Endothelial cell of umbilical vein (primary cell): ENCODE measurements at regions not wholly inside any gene's neighbourhood (a gene's known extent, or its start where the extent isn't known, plus 50 kb on each side); places are given as distances from the start of the nearest gene placed in this dataset.

Experiments
- BruUV-seq: library from RNA; stranded (reverse); fragments of 400-500 nt; replicated peaks from 2 replicates; lab custom pipeline; 2021; lab: Mats Ljungman, UMichigan
- CTCF ChIA-PET: fragments of 300-600, 350-600 bp; sonication (Branson Sonifier 250); formaldehyde crosslinking; loops from one replicate; lab custom pipeline; 2021; ENCODE audit warnings: antibody characterized with exemption, inconsistent platforms; lab: Charles Lee
- POLR2A ChIA-PET: fragments of 300-600, 350-600 bp; sonication (Branson Sonifier 250); formaldehyde crosslinking; loops from one replicate; lab custom pipeline; 2021; ENCODE audit warnings: antibody characterized with exemption, inconsistent platforms; lab: Charles Lee
- DNase-seq: peaks from one replicate; pipeline ENCODE4 v3.0.0-alpha.2; 2011; ENCODE audit warnings: low read depth, low spot score
- FAIRE-seq: peaks from 2 replicates; lab custom pipeline; 2011; peaks lifted over from hg19 to GRCh38; lab: Jason Lieb, UNC
- H2AFZ ChIP-seq: 2 replicates; pipeline ENCODE4 v1.6.0; 2012; ENCODE audit warnings: low read depth, low read length, control low read depth, inconsistent platforms
- H3K27ac ChIP-seq: 2 replicates; pipeline ENCODE4 v1.5.1; 2011; ENCODE audit warnings: low read depth, mild to moderate bottlenecking, control low read depth, low read length, moderate library complexity; ENCODE audit not compliant: insufficient read depth
- H3K27me3 ChIP-seq, 2 experiments: 2 replicates each; pipeline versions ENCODE4 v1.6.0 to v1.6.1; 2011; ENCODE audit warnings: low read length in 2 of 2, mixed read lengths in 1 of 2; ENCODE audit not compliant: control insufficient read depth in 2 of 2, insufficient read depth in 2 of 2
- H3K36me3 ChIP-seq, 2 experiments: 2 replicates in 1 of 2; 3 replicates in 1 of 2; pipeline ENCODE4 v1.5.1; 2011; ENCODE audit warnings: low read length in 2 of 2, mild to moderate bottlenecking in 1 of 2, moderate library complexity in 1 of 2; ENCODE audit not compliant: control insufficient read depth in 2 of 2, insufficient read depth in 2 of 2; ENCODE audit errors: extremely low read depth in 1 of 2
- H3K4me1 ChIP-seq: 3 replicates; pipeline ENCODE4 v1.5.1; 2011; ENCODE audit warnings: mild to moderate bottlenecking, low read length; ENCODE audit not compliant: control insufficient read depth, insufficient read depth; ENCODE audit errors: extremely low read depth
- H3K4me2 ChIP-seq: 2 replicates; pipeline ENCODE4 v1.6.1; 2011; ENCODE audit warnings: low read length, control low read depth, mixed read lengths; ENCODE audit not compliant: insufficient read depth
- H3K4me3 ChIP-seq, 3 experiments: fragments of 200-600 bp in 1 of 3; sonication (generic), shearing (Covaris generic) in 1 of 3; replicated peaks in 1 of 3; 2 replicates each; pipeline ENCODE4 v1.5.1; 2011 to 2016; ENCODE audit warnings: control low read depth in 3 of 3, low read length in 3 of 3, mild to moderate bottlenecking in 2 of 3, inconsistent platforms in 1 of 3, low read depth in 1 of 3, moderate library complexity in 1 of 3; ENCODE audit not compliant: insufficient read depth in 1 of 3
- H3K79me2 ChIP-seq: 2 replicates; pipeline ENCODE4 v1.6.0; 2012; ENCODE audit warnings: low read length, inconsistent platforms; ENCODE audit not compliant: control insufficient read depth, insufficient read depth
- H3K9ac ChIP-seq: replicated peaks from 2 replicates; pipeline ENCODE3; 2011; ENCODE audit warnings: low read length, control low read depth; ENCODE audit not compliant: insufficient read depth; ENCODE audit errors: extremely low read depth
- H3K9me1 ChIP-seq: replicated peaks from 3 replicates; pipeline ENCODE4 v1.6.0; 2011; ENCODE audit warnings: mild to moderate bottlenecking, low read length; ENCODE audit not compliant: control insufficient read depth, insufficient read depth; ENCODE audit errors: extremely low read depth
- H3K9me3 ChIP-seq: replicated peaks from 2 replicates; pipeline ENCODE4 v1.5.1; 2012; ENCODE audit warnings: low read length, inconsistent platforms; ENCODE audit not compliant: control insufficient read depth, insufficient read depth
- H4K20me1 ChIP-seq: replicated peaks from 2 replicates; pipeline ENCODE3; 2011; ENCODE audit warnings: mild to moderate bottlenecking, low read length; ENCODE audit not compliant: control insufficient read depth, insufficient read depth; ENCODE audit errors: extremely low read depth
- CTCF ChIP-seq, 2 donors: IDR thresholded peaks; 1 replicate in 1 of 2; 2 replicates in 1 of 2; pipeline ENCODE4 v1.5.1; 2011; ENCODE audit warnings: low read length in 2 of 2, mild to moderate bottlenecking in 2 of 2, moderate library complexity in 2 of 2, control low read depth in 1 of 2, inconsistent platforms in 1 of 2, low read depth in 1 of 2; ENCODE audit not compliant: insufficient read depth in 1 of 2; ENCODE audit errors: extremely low read depth in 1 of 2
- EZH2 ChIP-seq: IDR thresholded peaks from 2 replicates; pipeline ENCODE4 v1.6.1; 2012; ENCODE audit warnings: borderline replicate concordance, low read depth, mild to moderate bottlenecking, moderate library complexity, low read length, inconsistent platforms; ENCODE audit not compliant: severe bottlenecking
- FOS ChIP-seq: IDR thresholded peaks from 2 replicates; pipeline ENCODE4 v1.6.1; 2011; ENCODE audit warnings: mild to moderate bottlenecking, low read length, moderate library complexity, borderline replicate concordance; ENCODE audit not compliant: insufficient read depth
- GATA2 ChIP-seq: IDR thresholded peaks from 2 replicates; pipeline ENCODE4 v1.7.0; 2011; ENCODE audit warnings: low read depth, mild to moderate bottlenecking, moderate library complexity, mixed read lengths, low read length; ENCODE audit not compliant: insufficient read length, insufficient read depth
- JUN ChIP-seq: IDR thresholded peaks from 2 replicates; pipeline ENCODE4 v1.6.1; 2011; ENCODE audit warnings: borderline replicate concordance, low read depth; ENCODE audit not compliant: insufficient read length, insufficient read depth
- MAX ChIP-seq: IDR thresholded peaks from 2 replicates; pipeline ENCODE4 v1.6.1; 2011; ENCODE audit not compliant: insufficient read depth, insufficient read length
- MYC ChIP-seq: IDR thresholded peaks from one replicate; pipeline ENCODE4 v1.6.1; 2011; ENCODE audit warnings: mild to moderate bottlenecking, low read depth, low read length
- POLR2A ChIP-seq: IDR thresholded peaks from 2 replicates; pipeline ENCODE4 v1.6.1; 2012; ENCODE audit warnings: low read depth, mild to moderate bottlenecking, control low read depth, low read length
- dilution Hi-C: fragments of 300-500 bp; cut with MboI; formaldehyde crosslinking; loops from one replicate; pipeline ENCODE4 v1.15.0; 2019; ENCODE audit warnings: low sequenced_read_pairs; ENCODE audit not compliant: extremely low pct_ligation_motif_present
- intact Hi-C: fragments of 100-400 bp; cut with micrococcal nuclease; formaldehyde crosslinking; loops from one replicate; pipeline ENCODE4 v1.10.0; 2022

GRCh38 chr13:104683789-104684188, 1617.6 kb upstream of the SLC10A2 start:
- FAIRE-seq (no peak), DNase-seq (no peak)
- intact Hi-C loops, result no loop called here
- dilution Hi-C loops, result no loop called here
- Histone ChIP-seq H3K4me2 (no peak overlapping the region), H3K4me3 (no peak overlapping the region), H3K79me2 (no peaks in the 10 kb centered on the region), H4K20me1 (no peaks in the 10 kb centered on the region), H3K36me3 (no peaks in the 10 kb centered on the region), H3K27me3 (no peaks in the 10 kb centered on the region), H3K4me1 (no peaks in the 10 kb centered on the region), H3K9me1 (no peaks in the 10 kb centered on the region), H3K9me3 (no peaks in the 10 kb centered on the region), H2AFZ (no peak overlapping the region), H3K9ac (no peak overlapping the region), H3K27ac (no peak overlapping the region)
- ChIA-PET POLR2A (no interaction called here), CTCF (no interaction called here)
- no peak for TF ChIP-seq MAX
- TF ChIP-seq JUN, result no peak
- no peak for TF ChIP-seq POLR2A
- TF ChIP-seq MYC, result no peak
- TF ChIP-seq FOS, result no peak
- TF ChIP-seq EZH2, result no peak
- no peak for TF ChIP-seq CTCF (IDR thresholded peaks at IDR 0.05; ENCODE audit: extremely low read depth in 1 of 2, insufficient read depth in 1 of 2, low read depth in 1 of 2, low read length in 2 of 2)
- no peak for TF ChIP-seq GATA2
- BruUV-seq, result no TSS peak
